ENCODE measurements at regions not wholly inside any gene's neighbourhood (a gene's known extent, or its start where the extent isn't known, plus 50 kb on each side); places are given as distances from the start of the nearest gene placed in this dataset.

DNA sequence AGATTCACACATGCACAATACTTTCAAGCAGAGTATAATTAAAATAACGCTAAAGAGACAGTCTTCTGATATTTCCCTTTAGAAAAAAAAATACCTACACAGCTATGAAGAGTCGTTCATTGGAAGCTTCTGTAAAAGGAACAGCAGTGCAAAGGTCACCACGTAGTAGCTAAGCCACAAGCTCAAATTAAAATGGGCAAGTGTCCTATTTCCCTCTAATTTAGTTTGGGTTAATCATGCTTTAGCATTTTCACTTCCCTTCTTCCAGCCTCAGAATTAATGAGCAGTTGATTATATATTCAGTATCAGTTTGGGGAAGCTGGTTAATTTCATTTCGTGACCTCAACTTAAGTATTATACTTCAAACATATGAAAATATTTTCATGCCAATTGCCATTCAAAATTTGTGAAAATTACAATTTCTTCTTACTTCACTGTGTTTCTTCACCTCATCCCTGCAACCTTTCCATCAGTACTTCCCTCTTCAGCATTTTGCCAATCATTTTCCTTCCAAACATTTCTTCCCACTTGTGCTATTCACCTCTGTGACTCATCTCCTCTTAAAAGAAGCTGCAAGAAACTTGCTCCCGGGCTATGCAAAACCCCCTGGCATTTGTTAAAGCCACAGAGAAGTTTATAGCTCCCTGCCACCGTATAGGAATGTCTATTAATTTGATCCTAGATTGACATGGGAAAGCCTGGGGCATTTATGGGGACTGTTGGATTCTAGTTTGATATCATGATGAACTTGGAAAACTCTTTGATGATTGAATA lies 83.0 kb downstream of the DMRTA1 start:
- intact Hi-C loops (cut with DNase I) = no loop called here
- DNase-seq (ENCODE audit: extremely low spot score in 2 of 2) = no peak
- no peaks in the 10 kb centered on the region for H3K4me1 ChIP-seq
- no peak overlapping the region for H3K27ac ChIP-seq
- H3K4me3 ChIP-seq = no peak overlapping the region
- no peaks in the 10 kb centered on the region for H3K27me3 ChIP-seq
- no peak for TF ChIP-seq POLR2A (IDR thresholded peaks at IDR 0.05)
- no peak for TF ChIP-seq POLR2AphosphoS5 (IDR thresholded peaks at IDR 0.05; ENCODE audit: insufficient read depth in 1 of 2, low read depth in 1 of 2)
- TF ChIP-seq, protein P1, sequence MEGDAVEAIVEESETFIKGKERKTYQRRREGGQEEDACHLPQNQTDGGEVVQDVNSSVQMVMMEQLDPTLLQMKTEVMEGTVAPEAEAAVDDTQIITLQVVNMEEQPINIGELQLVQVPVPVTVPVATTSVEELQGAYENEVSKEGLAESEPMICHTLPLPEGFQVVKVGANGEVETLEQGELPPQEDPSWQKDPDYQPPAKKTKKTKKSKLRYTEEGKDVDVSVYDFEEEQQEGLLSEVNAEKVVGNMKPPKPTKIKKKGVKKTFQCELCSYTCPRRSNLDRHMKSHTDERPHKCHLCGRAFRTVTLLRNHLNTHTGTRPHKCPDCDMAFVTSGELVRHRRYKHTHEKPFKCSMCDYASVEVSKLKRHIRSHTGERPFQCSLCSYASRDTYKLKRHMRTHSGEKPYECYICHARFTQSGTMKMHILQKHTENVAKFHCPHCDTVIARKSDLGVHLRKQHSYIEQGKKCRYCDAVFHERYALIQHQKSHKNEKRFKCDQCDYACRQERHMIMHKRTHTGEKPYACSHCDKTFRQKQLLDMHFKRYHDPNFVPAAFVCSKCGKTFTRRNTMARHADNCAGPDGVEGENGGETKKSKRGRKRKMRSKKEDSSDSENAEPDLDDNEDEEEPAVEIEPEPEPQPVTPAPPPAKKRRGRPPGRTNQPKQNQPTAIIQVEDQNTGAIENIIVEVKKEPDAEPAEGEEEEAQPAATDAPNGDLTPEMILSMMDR (IDR thresholded peaks at IDR 0.05) = no peak
- H3K36me3 ChIP-seq = no peaks in the 10 kb centered on the region
- no peaks in the 10 kb centered on the region for H3K9me3 ChIP-seq

DNA sequence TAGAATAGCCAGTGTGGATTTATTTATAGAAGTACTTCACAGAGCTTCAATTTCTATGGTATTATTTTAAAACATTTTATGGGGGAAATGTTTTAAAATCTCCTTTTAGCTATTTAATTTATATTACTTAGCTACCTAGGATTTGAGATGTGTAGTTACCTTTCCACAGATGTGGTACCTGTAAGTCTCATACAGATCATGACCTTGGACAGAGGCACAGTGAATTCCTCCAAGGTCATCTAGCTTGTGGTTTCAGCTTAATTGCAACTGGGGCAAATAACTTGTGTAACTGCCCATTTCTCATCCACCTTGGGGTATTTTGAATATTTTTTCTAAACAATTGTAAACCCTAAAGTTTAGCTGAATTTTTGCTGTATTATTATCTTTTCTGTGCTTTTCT lies 89.2 kb downstream of the DMRTA1 start:
- Histone ChIP-seq H3K4me1 (no peaks in the 10 kb centered on the region), H3K27ac (no peak overlapping the region), H3K9me3 (no peaks in the 10 kb centered on the region), H3K27me3 (no peaks in the 10 kb centered on the region), H3K4me3 (no peak overlapping the region), H3K36me3 (no peaks in the 10 kb centered on the region)
- intact Hi-C loops (cut with DNase I) = no loop called here
- TF ChIP-seq POLR2AphosphoS5 (IDR thresholded peaks at IDR 0.05; ENCODE audit: insufficient read depth in 1 of 2, low read depth in 1 of 2) (no peak), POLR2A (IDR thresholded peaks at IDR 0.05) (no peak)
- TF ChIP-seq, protein P1 (IDR thresholded peaks at IDR 0.05) = no peak
- DNase-seq (ENCODE audit: extremely low spot score in 2 of 2) = no peak

DNA sequence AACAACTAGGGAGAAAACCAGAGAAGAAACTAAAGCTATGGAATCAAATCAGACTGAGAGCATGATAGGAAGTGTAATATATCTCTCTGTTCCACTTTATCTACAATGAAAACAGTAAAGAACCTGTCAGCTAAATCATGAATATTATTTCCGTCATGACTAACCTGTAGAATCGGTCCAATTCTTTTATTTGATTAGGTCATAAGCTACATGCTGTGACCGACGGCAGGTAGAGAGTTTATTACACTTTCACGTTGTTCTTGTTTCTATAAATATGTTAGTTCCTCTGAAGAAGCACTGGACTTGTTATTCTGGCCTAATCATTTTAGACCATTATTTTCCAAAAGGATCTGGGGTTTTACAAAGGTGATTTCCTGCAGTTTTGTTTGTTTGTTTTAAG lies 91.1 kb downstream of the DMRTA1 start:
- no peaks in the 10 kb centered on the region for H3K36me3 ChIP-seq
- TF ChIP-seq POLR2A (IDR thresholded peaks at IDR 0.05) (no peak), POLR2AphosphoS5 (IDR thresholded peaks at IDR 0.05; ENCODE audit: insufficient read depth in 1 of 2, low read depth in 1 of 2) (no peak)
- TF ChIP-seq, protein P1 (IDR thresholded peaks at IDR 0.05) = no peak
- intact Hi-C loops (cut with DNase I) = no loop called here
- H3K27ac ChIP-seq = no peak overlapping the region
- no peaks in the 10 kb centered on the region for H3K9me3 ChIP-seq
- no peaks in the 10 kb centered on the region for H3K27me3 ChIP-seq
- no peak overlapping the region for H3K4me3 ChIP-seq
- H3K4me1 ChIP-seq = no peaks in the 10 kb centered on the region
- DNase-seq (ENCODE audit: extremely low spot score in 2 of 2) = no peak

GRCh38 chr9:22548625-22549024 lies 102.0 kb downstream of the DMRTA1 start:
- no peak overlapping the region for H3K4me3 ChIP-seq
- TF ChIP-seq POLR2A (IDR thresholded peaks at IDR 0.05) (no peak), POLR2AphosphoS5 (IDR thresholded peaks at IDR 0.05; ENCODE audit: insufficient read depth in 1 of 2, low read depth in 1 of 2) (no peak)
- TF ChIP-seq, protein P1 (IDR thresholded peaks at IDR 0.05) = no peak
- no peaks in the 10 kb centered on the region for H3K36me3 ChIP-seq
- H3K27ac ChIP-seq = no peak overlapping the region
- no peak for DNase-seq (ENCODE audit: extremely low spot score in 2 of 2)
- H3K27me3 ChIP-seq = no peaks in the 10 kb centered on the region
- intact Hi-C loops (cut with DNase I) = no loop called here
- H3K9me3 ChIP-seq = no peaks in the 10 kb centered on the region
- no peaks in the 10 kb centered on the region for H3K4me1 ChIP-seq

DNA sequence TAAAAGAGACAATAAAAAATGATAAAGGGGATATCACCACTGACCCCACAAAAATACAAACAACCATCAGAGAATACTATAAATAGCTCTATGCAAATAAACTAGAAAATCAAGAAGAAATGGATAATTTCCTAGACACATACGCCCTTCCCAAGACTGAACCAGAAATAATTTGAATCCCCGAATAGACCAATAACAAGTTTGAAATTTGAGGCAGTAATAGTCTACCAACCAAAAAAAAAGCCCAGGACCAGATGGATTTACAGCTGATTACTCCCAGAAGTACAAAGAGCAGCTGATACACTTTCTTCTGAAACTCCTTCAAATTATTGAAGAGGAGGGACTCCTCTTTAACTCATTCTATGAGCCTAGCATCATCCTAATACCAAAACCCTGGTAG lies 128.1 kb downstream of the DMRTA1 start:
- TF ChIP-seq POLR2A (IDR thresholded peaks at IDR 0.05) (no peak), POLR2AphosphoS5 (IDR thresholded peaks at IDR 0.05; ENCODE audit: insufficient read depth in 1 of 2, low read depth in 1 of 2) (no peak)
- TF ChIP-seq, protein P1 (IDR thresholded peaks at IDR 0.05) = no peak
- no peaks in the 10 kb centered on the region for H3K9me3 ChIP-seq
- H3K27ac ChIP-seq = no peak overlapping the region

More for the DNA sequence above, 128.1 kb downstream of the DMRTA1 start:
- no peaks in the 10 kb centered on the region for H3K36me3 ChIP-seq
- H3K4me3 ChIP-seq = no peak overlapping the region
- no peak for DNase-seq (ENCODE audit: extremely low spot score in 2 of 2)
- no peaks in the 10 kb centered on the region for H3K27me3 ChIP-seq
- no peaks in the 10 kb centered on the region for H3K4me1 ChIP-seq
- intact Hi-C loops (cut with DNase I) = no loop called here

All from vagina (tissue), 2 donors.